Endothelial cell of umbilical vein (primary cell): ENCODE measurements at regions not wholly inside any gene's neighbourhood (a gene's known extent, or its start where the extent isn't known, plus 50 kb on each side); places are given as distances from the start of the nearest gene placed in this dataset.

Experiments
- BruUV-seq: library from RNA; stranded (reverse); fragments of 400-500 nt; replicated peaks from 2 replicates; lab custom pipeline; 2021; lab: Mats Ljungman, UMichigan
- CTCF ChIA-PET: fragments of 300-600, 350-600 bp; sonication (Branson Sonifier 250); formaldehyde crosslinking; loops from one replicate; lab custom pipeline; 2021; ENCODE audit warnings: antibody characterized with exemption, inconsistent platforms; lab: Charles Lee
- POLR2A ChIA-PET: fragments of 300-600, 350-600 bp; sonication (Branson Sonifier 250); formaldehyde crosslinking; loops from one replicate; lab custom pipeline; 2021; ENCODE audit warnings: antibody characterized with exemption, inconsistent platforms; lab: Charles Lee
- DNase-seq: peaks from one replicate; pipeline ENCODE4 v3.0.0-alpha.2; 2011; ENCODE audit warnings: low read depth, low spot score
- FAIRE-seq: peaks from 2 replicates; lab custom pipeline; 2011; peaks lifted over from hg19 to GRCh38; lab: Jason Lieb, UNC
- H2AFZ ChIP-seq: 2 replicates; pipeline ENCODE4 v1.6.0; 2012; ENCODE audit warnings: low read depth, low read length, control low read depth, inconsistent platforms
- H3K27ac ChIP-seq: 2 replicates; pipeline ENCODE4 v1.5.1; 2011; ENCODE audit warnings: low read depth, mild to moderate bottlenecking, control low read depth, low read length, moderate library complexity; ENCODE audit not compliant: insufficient read depth
- H3K27me3 ChIP-seq, 2 experiments: 2 replicates each; pipeline versions ENCODE4 v1.6.0 to v1.6.1; 2011; ENCODE audit warnings: low read length in 2 of 2, mixed read lengths in 1 of 2; ENCODE audit not compliant: control insufficient read depth in 2 of 2, insufficient read depth in 2 of 2
- H3K36me3 ChIP-seq, 2 experiments: 2 replicates in 1 of 2; 3 replicates in 1 of 2; pipeline ENCODE4 v1.5.1; 2011; ENCODE audit warnings: low read length in 2 of 2, mild to moderate bottlenecking in 1 of 2, moderate library complexity in 1 of 2; ENCODE audit not compliant: control insufficient read depth in 2 of 2, insufficient read depth in 2 of 2; ENCODE audit errors: extremely low read depth in 1 of 2
- H3K4me1 ChIP-seq: 3 replicates; pipeline ENCODE4 v1.5.1; 2011; ENCODE audit warnings: mild to moderate bottlenecking, low read length; ENCODE audit not compliant: control insufficient read depth, insufficient read depth; ENCODE audit errors: extremely low read depth
- H3K4me2 ChIP-seq: 2 replicates; pipeline ENCODE4 v1.6.1; 2011; ENCODE audit warnings: low read length, control low read depth, mixed read lengths; ENCODE audit not compliant: insufficient read depth
- H3K4me3 ChIP-seq, 3 experiments: fragments of 200-600 bp in 1 of 3; sonication (generic), shearing (Covaris generic) in 1 of 3; replicated peaks in 1 of 3; 2 replicates each; pipeline ENCODE4 v1.5.1; 2011 to 2016; ENCODE audit warnings: control low read depth in 3 of 3, low read length in 3 of 3, mild to moderate bottlenecking in 2 of 3, inconsistent platforms in 1 of 3, low read depth in 1 of 3, moderate library complexity in 1 of 3; ENCODE audit not compliant: insufficient read depth in 1 of 3
- H3K79me2 ChIP-seq: 2 replicates; pipeline ENCODE4 v1.6.0; 2012; ENCODE audit warnings: low read length, inconsistent platforms; ENCODE audit not compliant: control insufficient read depth, insufficient read depth
- H3K9ac ChIP-seq: replicated peaks from 2 replicates; pipeline ENCODE3; 2011; ENCODE audit warnings: low read length, control low read depth; ENCODE audit not compliant: insufficient read depth; ENCODE audit errors: extremely low read depth
- H3K9me1 ChIP-seq: replicated peaks from 3 replicates; pipeline ENCODE4 v1.6.0; 2011; ENCODE audit warnings: mild to moderate bottlenecking, low read length; ENCODE audit not compliant: control insufficient read depth, insufficient read depth; ENCODE audit errors: extremely low read depth
- H3K9me3 ChIP-seq: replicated peaks from 2 replicates; pipeline ENCODE4 v1.5.1; 2012; ENCODE audit warnings: low read length, inconsistent platforms; ENCODE audit not compliant: control insufficient read depth, insufficient read depth
- H4K20me1 ChIP-seq: replicated peaks from 2 replicates; pipeline ENCODE3; 2011; ENCODE audit warnings: mild to moderate bottlenecking, low read length; ENCODE audit not compliant: control insufficient read depth, insufficient read depth; ENCODE audit errors: extremely low read depth
- CTCF ChIP-seq, 2 donors: IDR thresholded peaks; 1 replicate in 1 of 2; 2 replicates in 1 of 2; pipeline ENCODE4 v1.5.1; 2011; ENCODE audit warnings: low read length in 2 of 2, mild to moderate bottlenecking in 2 of 2, moderate library complexity in 2 of 2, control low read depth in 1 of 2, inconsistent platforms in 1 of 2, low read depth in 1 of 2; ENCODE audit not compliant: insufficient read depth in 1 of 2; ENCODE audit errors: extremely low read depth in 1 of 2
- EZH2 ChIP-seq: IDR thresholded peaks from 2 replicates; pipeline ENCODE4 v1.6.1; 2012; ENCODE audit warnings: borderline replicate concordance, low read depth, mild to moderate bottlenecking, moderate library complexity, low read length, inconsistent platforms; ENCODE audit not compliant: severe bottlenecking
- FOS ChIP-seq: IDR thresholded peaks from 2 replicates; pipeline ENCODE4 v1.6.1; 2011; ENCODE audit warnings: mild to moderate bottlenecking, low read length, moderate library complexity, borderline replicate concordance; ENCODE audit not compliant: insufficient read depth
- GATA2 ChIP-seq: IDR thresholded peaks from 2 replicates; pipeline ENCODE4 v1.7.0; 2011; ENCODE audit warnings: low read depth, mild to moderate bottlenecking, moderate library complexity, mixed read lengths, low read length; ENCODE audit not compliant: insufficient read length, insufficient read depth
- JUN ChIP-seq: IDR thresholded peaks from 2 replicates; pipeline ENCODE4 v1.6.1; 2011; ENCODE audit warnings: borderline replicate concordance, low read depth; ENCODE audit not compliant: insufficient read length, insufficient read depth
- MAX ChIP-seq: IDR thresholded peaks from 2 replicates; pipeline ENCODE4 v1.6.1; 2011; ENCODE audit not compliant: insufficient read depth, insufficient read length
- MYC ChIP-seq: IDR thresholded peaks from one replicate; pipeline ENCODE4 v1.6.1; 2011; ENCODE audit warnings: mild to moderate bottlenecking, low read depth, low read length
- POLR2A ChIP-seq: IDR thresholded peaks from 2 replicates; pipeline ENCODE4 v1.6.1; 2012; ENCODE audit warnings: low read depth, mild to moderate bottlenecking, control low read depth, low read length
- POLR2AphosphoS5 ChIP-seq: IDR thresholded peaks from 2 replicates; pipeline ENCODE4 v1.6.1; 2012; ENCODE audit warnings: low read depth, mild to moderate bottlenecking, control low read depth, low read length, moderate library complexity; ENCODE audit not compliant: insufficient read depth
- dilution Hi-C: fragments of 300-500 bp; cut with MboI; formaldehyde crosslinking; loops from one replicate; pipeline ENCODE4 v1.15.0; 2019; ENCODE audit warnings: low sequenced_read_pairs; ENCODE audit not compliant: extremely low pct_ligation_motif_present
- intact Hi-C: fragments of 100-400 bp; cut with micrococcal nuclease; formaldehyde crosslinking; loops from one replicate; pipeline ENCODE4 v1.10.0; 2022

DNA sequence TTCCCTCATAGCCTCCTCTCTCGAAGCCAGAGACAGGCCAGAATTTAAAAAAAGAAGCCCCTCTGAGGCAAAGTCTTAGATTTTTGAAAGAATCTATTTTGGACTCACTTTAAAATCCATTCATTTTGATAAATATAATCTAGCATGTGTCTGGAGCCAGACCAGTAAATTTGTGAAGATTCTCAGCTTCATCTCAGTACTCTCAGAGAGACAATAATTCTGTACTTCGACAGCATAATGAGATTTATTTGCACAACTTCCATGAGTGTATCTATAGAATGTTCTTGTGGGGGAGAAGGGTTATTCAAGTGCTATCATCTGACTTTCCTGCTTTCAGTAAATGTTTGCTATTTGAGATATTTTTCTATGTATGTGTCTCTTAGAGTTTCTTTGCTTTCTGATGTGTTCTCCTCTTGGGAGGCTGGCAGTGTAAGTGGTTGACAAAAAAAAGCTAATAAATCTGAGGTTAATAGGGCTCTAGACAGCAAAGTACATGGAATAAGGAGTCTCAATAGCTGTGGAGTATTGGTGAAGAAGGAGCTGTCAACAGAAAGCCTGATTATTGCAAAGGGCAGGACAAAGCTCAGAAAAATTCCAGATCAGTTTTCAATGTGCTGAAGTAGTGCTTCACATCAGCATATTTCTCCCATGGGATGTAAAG, 223.0 kb downstream of the PTBP2 start:
- Histone ChIP-seq H3K4me2 (no peak overlapping the region), H3K4me3 (no peak overlapping the region), H3K27me3 (no peaks in the 10 kb centered on the region), H3K36me3 (no peaks in the 10 kb centered on the region), H3K27ac (no peak overlapping the region), H3K79me2 (no peaks in the 10 kb centered on the region), H3K4me1 (no peaks in the 10 kb centered on the region), H2AFZ (no peak overlapping the region), H3K9ac (no peak overlapping the region), H3K9me1 (no peaks in the 10 kb centered on the region), H4K20me1 (no peaks in the 10 kb centered on the region), H3K9me3 (no peaks in the 10 kb centered on the region)
- dilution Hi-C loops (no loop called here), intact Hi-C loops (no loop called here)
- no TSS peak for BruUV-seq
- POLR2A ChIA-PET = no interaction called here
- no peak for DNase-seq
- FAIRE-seq = no peak
- TF ChIP-seq POLR2A = no peak
- TF ChIP-seq MYC = no peak
- TF ChIP-seq GATA2 = no peak
- no peak for TF ChIP-seq MAX
- TF ChIP-seq FOS = no peak
- TF ChIP-seq POLR2AphosphoS5 = no peak
- no peak for TF ChIP-seq EZH2
- TF ChIP-seq CTCF (IDR thresholded peaks at IDR 0.05; ENCODE audit: extremely low read depth in 1 of 2, insufficient read depth in 1 of 2, low read depth in 1 of 2, low read length in 2 of 2) = no peak
- TF ChIP-seq JUN = no peak
- CTCF ChIA-PET = interaction anchor here (1.1 to 1.6 kb wide), 4 partner anchors 10 to 194 kb away, joined by 3 to 6 read pairs (median 4); no protein-coding TSS in a partner anchor
